Activated CD8-positive, alpha-beta memory T cell treated with anti-CD3 and anti-CD28 coated beads for 36 hours (primary cell): ENCODE measurements at regions not wholly inside any gene's neighbourhood (a gene's known extent, or its start where the extent isn't known, plus 50 kb on each side); places are given as distances from the start of the nearest gene placed in this dataset.

Source experiments
- CTCF ChIA-PET: fragments of 350-600 bp; sonication (Branson Sonifier 250); formaldehyde crosslinking; loops from one replicate; lab custom pipeline; 2021; ENCODE audit warnings: antibody characterized with exemption; lab: Charles Lee
- POLR2A ChIA-PET: fragments of 350-600 bp; sonication (Branson Sonifier 250); formaldehyde crosslinking; loops from one replicate; lab custom pipeline; 2021; ENCODE audit warnings: antibody characterized with exemption; lab: Charles Lee

- ChIA-PET CTCF (no interaction called here), POLR2A (no interaction called here)
Measured at GRCh38 chr22:49721211-49721763, 106.4 kb downstream of the BRD1 start.

GRCh38 chr22:49720279-49720959 is 107.3 kb downstream of the BRD1 start:
- ChIA-PET POLR2A (no interaction called here), CTCF (no interaction called here)

GRCh38 chr22:49719046-49719445 is 108.6 kb downstream of the BRD1 start:
- CTCF ChIA-PET: no interaction called here
- POLR2A ChIA-PET: no interaction called here

GRCh38 chr22:49718396-49718795 is 109.3 kb downstream of the BRD1 start:
- POLR2A ChIA-PET: no interaction called here
- CTCF ChIA-PET: no interaction called here

GRCh38 chr22:49717322-49717919 is 110.3 kb downstream of the BRD1 start:
- ChIA-PET CTCF (no interaction called here), POLR2A (no interaction called here)

GRCh38 chr22:49716441-49716840 is 111.2 kb downstream of the BRD1 start:
- CTCF ChIA-PET: no interaction called here
- POLR2A ChIA-PET: no interaction called here

GRCh38 chr22:49715450-49715849 is 112.2 kb downstream of the BRD1 start:
- POLR2A ChIA-PET: no interaction called here
- CTCF ChIA-PET: no interaction called here

- POLR2A ChIA-PET: no interaction called here
- CTCF ChIA-PET: interaction anchor here (1.1 kb wide), 1 partner anchor 11 kb away, joined by 4 read pairs; no protein-coding TSS in a partner anchor
Measured at GRCh38 chr22:49713003-49713402, 114.7 kb downstream of the BRD1 start.

GRCh38 chr22:49712195-49712791 is 115.4 kb downstream of the BRD1 start:
- ChIA-PET POLR2A (no interaction called here), CTCF (interaction anchor here (1.1 kb wide), 1 partner anchor 11 kb away, joined by 4 read pairs; no protein-coding TSS in a partner anchor)

- ChIA-PET POLR2A (no interaction called here), CTCF (no interaction called here)
Measured at GRCh38 chr22:49710746-49711145, 116.9 kb downstream of the BRD1 start.

- POLR2A ChIA-PET: no interaction called here
- CTCF ChIA-PET: no interaction called here
Measured at GRCh38 chr22:49709464-49709863, 118.2 kb downstream of the BRD1 start.

- ChIA-PET POLR2A (no interaction called here), CTCF (no interaction called here)
Measured at GRCh38 chr22:49705972-49706352, 121.7 kb downstream of the BRD1 start.

- ChIA-PET POLR2A (no interaction called here), CTCF (no interaction called here)
Measured at GRCh38 chr22:49705216-49705971, 122.3 kb downstream of the BRD1 start.

GRCh38 chr22:49704345-49705215 is 123.1 kb downstream of the BRD1 start:
- ChIA-PET CTCF (no interaction called here), POLR2A (no interaction called here)

GRCh38 chr22:49703990-49704344 is 123.7 kb downstream of the BRD1 start:
- ChIA-PET POLR2A (no interaction called here), CTCF (no interaction called here)

- CTCF ChIA-PET: no interaction called here
- POLR2A ChIA-PET: no interaction called here
Measured at GRCh38 chr22:49703505-49703904, 124.2 kb downstream of the BRD1 start.

- ChIA-PET POLR2A (no interaction called here), CTCF (interaction anchor here (1.0 kb wide), 1 partner anchor 10 kb away, joined by 4 read pairs; no protein-coding TSS in a partner anchor)
Measured at GRCh38 chr22:49702068-49702397, 125.6 kb downstream of the BRD1 start.

- POLR2A ChIA-PET: no interaction called here
- CTCF ChIA-PET: interaction anchor here (1.0 kb wide), 1 partner anchor 11 kb away, joined by 4 read pairs; no protein-coding TSS in a partner anchor
Measured at GRCh38 chr22:49701380-49702067, 126.1 kb downstream of the BRD1 start.
